Heart left ventricle (tissue), 16 donors: ENCODE measurements at regions not wholly inside any gene's neighbourhood (a gene's known extent, or its start where the extent isn't known, plus 50 kb on each side); places are given as distances from the start of the nearest gene placed in this dataset.

Experiments used
- ATAC-seq, 4 donors: fragments of 200-7000 bp; cut with Tn5 transposase; one replicate each; pipeline ENCODE4 v1.9.1; 2020 to 2022; ENCODE audit warnings: moderate library complexity in 4 of 4, mild to moderate bottlenecking in 3 of 4, moderate number of reproducible peaks in 1 of 4
- DNase-seq, 5 donors: peaks; one replicate each; pipeline ENCODE4 v3.0.0-alpha.2; 2020
- H3K27ac ChIP-seq, 12 donors: fragments of 200-600 bp; sonication (generic) in 4 of 12; one replicate each; pipeline versions ENCODE4 v1.5.0 to v1.8.0; 2016 to 2022; ENCODE audit warnings: mild to moderate bottlenecking in 2 of 12
- H3K27me3 ChIP-seq, 9 donors: fragments of 200-600 bp; sonication (generic) in 2 of 9; one replicate each; pipeline versions ENCODE4 v1.5.1 to v1.8.0; 2016 to 2022; ENCODE audit warnings: mild to moderate bottlenecking in 3 of 9
- H3K36me3 ChIP-seq, 9 donors: fragments of 200-600 bp; sonication (generic) in 2 of 9; one replicate each; pipeline versions ENCODE4 v1.5.0 to v1.8.0; 2018 to 2022; ENCODE audit warnings: mild to moderate bottlenecking in 2 of 9
- H3K4me1 ChIP-seq, 12 donors: fragments of 200-600 bp; sonication (generic) in 4 of 12; one replicate each; pipeline versions ENCODE4 v1.5.0 to v1.8.0; 2016 to 2022; ENCODE audit warnings: mild to moderate bottlenecking in 3 of 12
- H3K4me3 ChIP-seq, 12 donors: fragments of 200-600 bp; sonication (generic) in 4 of 12; one replicate each; pipeline versions ENCODE4 v1.5.0 to v1.8.0; 2017 to 2022; ENCODE audit warnings: mild to moderate bottlenecking in 9 of 12, moderate library complexity in 4 of 12
- H3K9me3 ChIP-seq, 12 donors: fragments of 200-600 bp; sonication (generic) in 4 of 12; one replicate each; pipeline versions ENCODE4 v1.5.0 to v1.8.0; 2016 to 2022; ENCODE audit warnings: mild to moderate bottlenecking in 1 of 12
- POLR2A ChIP-seq, 2 donors: fragments of 450-650 bp; IDR thresholded peaks; one replicate each; pipeline ENCODE4 v1.6.1; 2017; ENCODE audit warnings: antibody characterized with exemption in 2 of 2, mild to moderate bottlenecking in 2 of 2, moderate library complexity in 2 of 2
- WGBS, 4 donors: extraction: QIAGEN DNeasy Blood & Tissue Kit in 2 of 4; methylation state at CpG; one replicate each; pipeline versions ENCODE4 v1.1.5 to v1.1.7; 2013 to 2018; 5-methylcytosine and 5-hydroxymethylcytosine counted together
- intact Hi-C, 10 donors: fragments of 100-400 bp; cut with DNase I; formaldehyde crosslinking; loops; one replicate each; pipeline versions ENCODE4 v1.11.1 to v1.14.2; 2022
- TF ChIP-seq, protein P1 (sequence below), 12 donors: fragments of 200-600 bp; sonication (generic) in 4 of 12; IDR thresholded peaks; one replicate each; pipeline versions ENCODE4 v1.5.0 to v1.8.0; 2018 to 2022; ENCODE audit warnings: antibody characterized with exemption in 12 of 12, mild to moderate bottlenecking in 5 of 12
- donor health status: ischemic (EF 13 %, LVEDD 7.1; RV severe dilation, severe dysfunction).
- donor health status: healthy with polysubstance abuse.
- donor health status: DM: no; HTN: yes; CAD: no.
- donor health status: DM: no; HTN: no; CAD: no.
- donor health status: ischemic (EF 25% LVEDD 6.9; RV normal size, moderate dysfunction).
- donor health status: ischemic (EF 25% LVEDD 5.7; RV mildly dilated, moderate dysfunction).
- donor health status: healthy.
- donor health status: DM: yes; HTN: yes; CAD: no.
- donor health status: ischemic (EF 35%, LVEDD 5.7; RV mildly dilated, moderate dysfunction).
- donor health status: nonischemic (EF 11% LVEDD 7.7; RV severe dilation, severe dysfunction).
- donor health status: DM: yes; HTN: yes; CAD: no.
- donor health status: PGD.
- donor health status: ischemic (EF 29% LVEDD 5.4; RV normal size, mild dysfunction).
- donor health status: nonischemic (EF 23%, LVEDD 6.1; RV moderate dilation, normal function).

DNA sequence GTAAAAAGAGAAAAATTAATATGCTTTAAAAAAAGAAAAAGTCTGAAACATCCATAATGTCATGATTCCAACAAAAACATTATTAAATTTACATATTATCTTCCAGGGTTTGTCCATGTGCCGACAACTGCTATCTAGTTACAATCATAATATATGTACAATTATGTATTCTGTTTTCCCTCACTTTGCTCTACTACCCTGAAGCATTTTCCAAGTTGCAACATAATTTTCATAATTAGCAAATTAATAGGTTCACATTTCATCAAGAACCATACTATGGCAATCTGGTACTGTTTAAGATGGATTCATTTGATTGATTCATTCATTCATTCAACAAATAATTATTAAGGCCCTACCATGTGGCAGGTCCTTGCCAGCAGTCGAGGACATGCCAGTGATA is 128.9 kb upstream of the LEF1 start:
- H3K27me3 ChIP-seq, result no peaks in the 10 kb centered on the region
- H3K36me3 ChIP-seq, result no peaks in the 10 kb centered on the region
- DNase-seq (no peak), ATAC-seq (no peak)
- H3K4me1 ChIP-seq, result no peaks in the 10 kb centered on the region
- 87 to 88% (median 87%) methylated on average over 2 of the region's 2 CpGs for WGBS, 4 donors
- TF ChIP-seq, protein P1, sequence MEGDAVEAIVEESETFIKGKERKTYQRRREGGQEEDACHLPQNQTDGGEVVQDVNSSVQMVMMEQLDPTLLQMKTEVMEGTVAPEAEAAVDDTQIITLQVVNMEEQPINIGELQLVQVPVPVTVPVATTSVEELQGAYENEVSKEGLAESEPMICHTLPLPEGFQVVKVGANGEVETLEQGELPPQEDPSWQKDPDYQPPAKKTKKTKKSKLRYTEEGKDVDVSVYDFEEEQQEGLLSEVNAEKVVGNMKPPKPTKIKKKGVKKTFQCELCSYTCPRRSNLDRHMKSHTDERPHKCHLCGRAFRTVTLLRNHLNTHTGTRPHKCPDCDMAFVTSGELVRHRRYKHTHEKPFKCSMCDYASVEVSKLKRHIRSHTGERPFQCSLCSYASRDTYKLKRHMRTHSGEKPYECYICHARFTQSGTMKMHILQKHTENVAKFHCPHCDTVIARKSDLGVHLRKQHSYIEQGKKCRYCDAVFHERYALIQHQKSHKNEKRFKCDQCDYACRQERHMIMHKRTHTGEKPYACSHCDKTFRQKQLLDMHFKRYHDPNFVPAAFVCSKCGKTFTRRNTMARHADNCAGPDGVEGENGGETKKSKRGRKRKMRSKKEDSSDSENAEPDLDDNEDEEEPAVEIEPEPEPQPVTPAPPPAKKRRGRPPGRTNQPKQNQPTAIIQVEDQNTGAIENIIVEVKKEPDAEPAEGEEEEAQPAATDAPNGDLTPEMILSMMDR (IDR thresholded peaks at IDR 0.05), result no peak
- H3K4me3 ChIP-seq, result no peak overlapping the region
- intact Hi-C loops, result no loop called here
- peaks cover 0 to 4% (median 0%) of the 10 kb centered on the region in 12 donors for H3K9me3 ChIP-seq
- H3K27ac ChIP-seq, result no peak overlapping the region

DNA sequence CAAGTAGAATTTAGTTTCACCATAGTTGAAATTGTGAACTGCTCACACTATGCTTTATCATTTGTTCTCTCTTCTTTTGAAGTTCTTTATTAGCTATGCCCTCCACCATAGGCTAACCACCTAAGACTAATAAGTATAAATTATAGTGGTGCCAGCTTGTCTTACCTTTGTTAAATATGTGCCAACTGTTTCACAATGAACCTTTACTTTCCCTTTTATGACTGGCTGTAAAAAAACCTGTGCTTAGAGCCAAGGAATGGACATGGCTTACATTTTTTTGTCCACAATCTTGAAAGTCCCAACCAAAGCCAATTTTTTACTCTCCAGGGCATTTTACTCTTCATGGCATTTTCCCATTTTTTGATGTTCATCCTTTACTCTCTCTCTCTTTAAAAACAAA is 123.5 kb upstream of the LEF1 start:
- no peak overlapping the region for H3K4me3 ChIP-seq
- TF ChIP-seq, protein P1 (IDR thresholded peaks at IDR 0.05), result no peak
- no peak for TF ChIP-seq POLR2A (IDR thresholded peaks at IDR 0.05)
- no peak overlapping the region for H3K27ac ChIP-seq
- no peaks in the 10 kb centered on the region for H3K27me3 ChIP-seq
- H3K36me3 ChIP-seq, result no peaks in the 10 kb centered on the region
- H3K4me1 ChIP-seq, result no peaks in the 10 kb centered on the region
- ATAC-seq (no peak), DNase-seq (no peak)
- intact Hi-C loops, result no loop called here
- H3K9me3 ChIP-seq, result no peaks in the 10 kb centered on the region

DNA sequence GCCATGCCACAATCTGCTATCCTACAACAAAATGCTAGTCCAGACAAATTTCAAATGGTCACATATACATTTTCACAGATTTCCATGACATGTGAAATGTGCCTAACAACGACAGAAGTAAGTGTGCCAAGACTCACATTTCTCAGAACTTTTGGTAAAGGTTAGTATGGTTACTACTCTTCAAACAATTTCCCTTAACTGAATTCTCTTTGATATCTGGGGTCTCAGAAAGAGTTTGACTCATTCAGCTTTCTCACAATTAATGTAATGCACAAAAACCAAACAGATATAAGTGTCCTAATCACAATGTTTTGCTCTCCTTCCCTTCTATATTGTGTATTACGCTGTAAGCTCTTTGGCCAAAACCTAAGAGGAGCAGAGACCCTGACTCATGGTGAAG is 122.4 kb upstream of the LEF1 start:
- Histone ChIP-seq H3K4me1 (no peaks in the 10 kb centered on the region), H3K4me3 (no peak overlapping the region), H3K27ac (no peak overlapping the region), H3K9me3 (no peaks in the 10 kb centered on the region), H3K27me3 (no peaks in the 10 kb centered on the region), H3K36me3 (no peaks in the 10 kb centered on the region)
- no peak for TF ChIP-seq POLR2A (IDR thresholded peaks at IDR 0.05)
- TF ChIP-seq, protein P1 (IDR thresholded peaks at IDR 0.05), result no peak
- ATAC-seq, result no peak
- intact Hi-C loops, result no loop called here
- WGBS, 4 donors, result 88 to 98% (median 92%) methylated on average over 2 of the region's 2 CpGs
- no peak for DNase-seq

DNA sequence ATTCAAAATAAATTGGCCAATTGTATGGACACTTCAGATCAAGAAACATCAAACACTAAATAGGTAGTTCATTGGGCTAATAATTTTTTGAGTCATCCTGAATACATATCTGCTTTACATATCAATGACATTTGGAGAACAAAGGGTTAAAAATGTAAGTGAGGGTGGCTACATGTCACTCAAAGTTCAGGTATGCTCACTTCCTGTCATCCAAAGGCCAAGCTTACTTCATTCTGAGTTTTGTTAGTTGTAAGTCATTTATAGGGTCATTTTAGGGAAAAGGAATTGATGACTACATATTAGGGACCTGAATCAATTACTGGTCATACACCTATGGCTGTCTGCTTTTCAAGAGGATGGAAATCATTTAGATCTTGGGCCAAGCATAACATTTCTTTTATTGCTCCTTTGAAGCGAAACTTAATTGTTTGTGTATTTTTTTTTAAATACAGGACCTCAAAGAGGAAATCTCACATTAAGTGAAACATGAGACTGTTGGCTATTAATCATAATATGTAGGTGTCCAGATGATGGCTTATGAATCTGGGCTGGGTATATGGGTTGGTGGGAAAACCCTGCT is 119.2 kb upstream of the LEF1 start:
- DNase-seq (no peak), ATAC-seq (no peak)
- Histone ChIP-seq H3K36me3 (no peaks in the 10 kb centered on the region), H3K4me3 (no peak overlapping the region), H3K4me1 (no peaks in the 10 kb centered on the region), H3K9me3 (no peaks in the 10 kb centered on the region), H3K27ac (no peak overlapping the region), H3K27me3 (no peaks in the 10 kb centered on the region)
- WGBS, 4 donors, result 66 to 72% (median 69%) methylated on average over 1 of the region's 1 CpG
- TF ChIP-seq POLR2A (IDR thresholded peaks at IDR 0.05), result no peak
- TF ChIP-seq, protein P1 (IDR thresholded peaks at IDR 0.05), result no peak
- intact Hi-C loops, result no loop called here
